ENCODE measurements at regions not wholly inside any gene's neighbourhood (a gene's known extent, or its start where the extent isn't known, plus 50 kb on each side); places are given as distances from the start of the nearest gene placed in this dataset.

GRCh38 chr20:21006611-21007010 lies 99.5 kb downstream of the LINC00237 start:
- DNase-seq (ENCODE audit: low spot score in 2 of 2): no peak
- Mint-ChIP-seq H3K27ac (no peak overlapping the region), H3K9me3 (no peaks in the 10 kb centered on the region), H3K36me3 (no peaks in the 10 kb centered on the region)
- no peak for ATAC-seq

DNA sequence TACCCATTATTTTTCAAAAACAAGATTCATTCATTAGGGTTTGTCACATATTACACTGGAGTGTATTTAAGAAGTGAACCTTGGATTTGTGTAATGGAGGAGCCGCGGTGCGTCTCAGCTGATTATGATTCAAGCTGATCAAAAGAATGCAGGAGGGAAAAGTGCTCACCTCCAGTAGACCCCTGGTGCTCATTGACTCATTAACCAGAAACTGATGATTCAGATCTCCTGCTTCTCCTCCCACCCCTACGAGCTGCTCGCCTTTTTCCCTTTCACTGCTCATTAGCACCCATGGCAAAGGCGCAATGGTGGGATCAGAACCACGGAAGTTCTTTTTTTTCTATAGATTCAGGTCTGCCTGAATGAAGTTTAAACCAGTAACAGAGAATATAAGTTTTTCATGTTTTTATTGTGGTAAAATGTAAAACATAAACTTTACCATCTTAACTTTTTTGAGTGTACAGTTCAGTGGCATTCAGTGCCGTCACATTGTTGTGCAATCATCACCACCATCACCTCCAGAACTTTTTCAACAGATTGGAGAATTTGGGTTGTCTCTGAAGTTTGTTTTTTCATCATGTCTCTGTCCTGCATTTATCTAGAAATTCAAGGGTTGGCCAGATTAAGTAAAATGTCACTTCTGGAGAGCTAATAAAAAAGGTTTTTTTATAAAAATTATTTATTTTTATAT lies 101.6 kb downstream of the LINC00237 start:
- ATAC-seq (no peak), DNase-seq (ENCODE audit: low spot score in 2 of 2) (no peak)
- no peaks in the 10 kb centered on the region for H3K36me3 Mint-ChIP-seq
- H3K27ac Mint-ChIP-seq: no peak overlapping the region
- no peaks in the 10 kb centered on the region for H3K9me3 Mint-ChIP-seq

- no peak for ATAC-seq
- Mint-ChIP-seq H3K36me3 (no peaks in the 10 kb centered on the region), H3K9me3 (no peaks in the 10 kb centered on the region), H3K27ac (no peak overlapping the region)
- DNase-seq (ENCODE audit: low spot score in 2 of 2): no peak
These were observed 102.3 kb downstream of the LINC00237 start for GRCh38 chr20:21003902-21004301.

DNA sequence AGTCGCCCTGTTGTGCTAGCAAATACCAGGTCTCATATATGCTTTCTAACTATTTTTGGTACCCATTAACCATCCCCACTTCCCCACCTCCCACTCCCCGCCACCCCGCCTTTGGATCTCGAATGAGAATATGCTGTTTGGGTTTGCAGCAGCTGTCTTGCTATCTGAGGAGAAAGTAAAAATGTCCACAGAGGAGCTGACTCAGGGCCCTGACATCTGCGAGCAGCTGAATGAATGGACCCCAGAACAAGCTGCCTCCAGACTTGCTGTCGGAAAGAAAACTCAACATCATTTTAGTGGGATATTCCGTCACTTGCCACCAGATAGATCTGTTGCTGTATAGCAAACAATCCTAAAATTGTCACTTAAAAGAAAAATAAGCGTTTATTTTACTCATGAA lies 103.7 kb downstream of the LINC00237 start:
- no peaks in the 10 kb centered on the region for H3K9me3 Mint-ChIP-seq
- ATAC-seq: no peak
- DNase-seq (ENCODE audit: low spot score in 2 of 2): no peak
- no peaks in the 10 kb centered on the region for H3K36me3 Mint-ChIP-seq
- H3K27ac Mint-ChIP-seq: no peak overlapping the region

GRCh38 chr20:20993372-20993771 lies 112.8 kb downstream of the LINC00237 start:
- H3K9me3 Mint-ChIP-seq: no peaks in the 10 kb centered on the region
- H3K36me3 Mint-ChIP-seq: no peaks in the 10 kb centered on the region
- DNase-seq (ENCODE audit: low spot score in 2 of 2) (no peak), ATAC-seq (no peak)
- no peak overlapping the region for H3K27ac Mint-ChIP-seq

GRCh38 chr20:20992686-20993360 lies 113.3 kb downstream of the LINC00237 start:
- Mint-ChIP-seq H3K9me3 (no peaks in the 10 kb centered on the region), H3K36me3 (no peaks in the 10 kb centered on the region), H3K27ac (no peak overlapping the region)
- no peak for ATAC-seq
- no peak for DNase-seq (ENCODE audit: low spot score in 2 of 2)

GRCh38 chr20:20992277-20992676 lies 113.9 kb downstream of the LINC00237 start:
- ATAC-seq: no peak
- no peaks in the 10 kb centered on the region for H3K36me3 Mint-ChIP-seq
- no peak for DNase-seq (ENCODE audit: low spot score in 2 of 2)
- no peaks in the 10 kb centered on the region for H3K9me3 Mint-ChIP-seq
- H3K27ac Mint-ChIP-seq: no peak overlapping the region

GRCh38 chr20:20989081-20989480 lies 117.1 kb downstream of the LINC00237 start:
- Mint-ChIP-seq H3K9me3 (no peaks in the 10 kb centered on the region), H3K36me3 (no peaks in the 10 kb centered on the region), H3K27ac (no peak overlapping the region)
- no peak for ATAC-seq
- DNase-seq (ENCODE audit: low spot score in 2 of 2): no peak

DNA sequence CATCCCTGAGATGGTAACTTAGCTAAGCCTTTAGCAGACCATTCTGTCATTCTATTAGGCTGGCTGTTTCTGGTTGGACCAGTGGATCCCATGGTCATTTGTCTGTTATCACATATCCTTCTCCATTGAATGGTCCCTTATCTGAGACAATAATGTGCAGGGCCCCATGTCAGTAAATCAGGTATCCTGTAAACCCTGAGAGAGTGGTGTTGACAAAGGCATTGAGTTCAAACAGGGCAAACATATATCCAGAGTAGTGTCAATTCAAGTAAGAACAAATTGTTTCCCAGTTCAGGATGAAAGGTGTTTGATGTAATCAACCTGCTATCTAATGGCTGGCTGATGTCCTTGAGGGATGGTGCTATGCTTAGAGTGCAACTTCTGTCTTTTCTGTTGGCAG lies 126.2 kb downstream of the LINC00237 start:
- H3K27ac Mint-ChIP-seq: no peak overlapping the region
- H3K36me3 Mint-ChIP-seq: no peaks in the 10 kb centered on the region
- no peak for DNase-seq (ENCODE audit: low spot score in 2 of 2)
- peaks cover 0 to 9% of the 10 kb centered on the region in 2 donors for H3K9me3 Mint-ChIP-seq
- no peak for ATAC-seq

- peaks cover 0 to 14% of the 10 kb centered on the region in 2 donors for H3K9me3 Mint-ChIP-seq
- no peak for ATAC-seq
- H3K36me3 Mint-ChIP-seq: no peaks in the 10 kb centered on the region
- no peak for DNase-seq (ENCODE audit: low spot score in 2 of 2)
- H3K27ac Mint-ChIP-seq: no peak overlapping the region
These were observed 128.4 kb downstream of the LINC00237 start for GRCh38 chr20:20977786-20978185.

- no peak for DNase-seq (ENCODE audit: low spot score in 2 of 2)
- H3K27ac Mint-ChIP-seq: no peak overlapping the region
- peaks cover 0 to 5% of the 10 kb centered on the region in 2 donors for H3K9me3 Mint-ChIP-seq
- no peak for ATAC-seq
- no peaks in the 10 kb centered on the region for H3K36me3 Mint-ChIP-seq
These were observed 133.7 kb downstream of the LINC00237 start for GRCh38 chr20:20972490-20972889.

DNA sequence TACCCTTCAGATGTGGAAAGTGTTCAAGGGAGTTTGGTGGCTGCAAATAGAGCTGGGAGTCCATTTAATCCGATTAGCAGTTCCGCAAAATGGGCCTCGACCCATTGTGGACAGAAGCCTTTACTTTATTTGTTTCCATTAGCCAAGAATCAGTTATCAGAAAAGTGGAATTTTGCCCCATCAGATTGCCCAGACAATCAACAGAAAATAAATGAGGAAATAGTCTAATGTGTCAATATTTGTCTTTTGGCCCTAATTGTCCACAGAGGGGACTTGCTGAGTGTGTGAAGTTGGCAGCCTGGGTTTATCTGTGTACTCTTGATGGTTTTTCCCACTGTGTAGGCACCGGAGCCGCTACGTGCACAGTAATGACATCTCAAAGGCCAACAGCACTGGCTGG lies 134.3 kb downstream of the LINC00237 start:
- Mint-ChIP-seq H3K27ac (no peak overlapping the region), H3K36me3 (no peaks in the 10 kb centered on the region), H3K9me3 (peaks cover 0 to 5% of the 10 kb centered on the region in 2 donors)
- ATAC-seq (no peak), DNase-seq (ENCODE audit: low spot score in 2 of 2) (no peak)

- no peak overlapping the region for H3K27ac Mint-ChIP-seq
- no peak for ATAC-seq
- H3K36me3 Mint-ChIP-seq: no peaks in the 10 kb centered on the region
- peaks cover 0 to 5% of the 10 kb centered on the region in 2 donors for H3K9me3 Mint-ChIP-seq
- no peak for DNase-seq (ENCODE audit: low spot score in 2 of 2)
These were observed 135.3 kb downstream of the LINC00237 start for GRCh38 chr20:20970841-20971240.

DNA sequence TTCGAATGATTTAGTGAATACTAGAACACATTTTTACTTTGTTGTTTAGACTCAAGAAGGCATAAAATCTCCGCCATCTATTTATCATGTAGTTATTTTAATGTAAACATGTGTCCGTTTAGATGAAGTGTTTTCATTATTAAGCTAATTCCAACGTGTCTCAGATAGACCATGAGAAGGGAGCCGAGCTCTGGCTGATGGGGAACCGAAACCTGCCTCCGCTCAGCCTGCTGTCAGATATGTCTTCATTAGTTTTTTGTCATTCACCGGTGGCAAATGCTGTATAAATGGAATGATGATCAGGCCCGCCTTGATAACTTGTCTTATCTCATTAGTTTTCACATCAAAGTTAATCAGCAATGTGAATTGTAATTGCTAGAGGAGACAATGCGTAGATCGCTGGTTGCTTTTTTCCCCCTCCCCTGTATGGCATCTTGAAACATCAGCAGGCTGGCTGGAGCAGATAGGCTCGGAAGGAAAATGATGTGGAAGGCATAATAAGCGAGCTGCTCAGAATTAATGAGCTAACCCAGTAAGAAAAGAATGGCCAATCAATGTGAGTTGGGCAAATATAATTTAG lies 136.4 kb downstream of the LINC00237 start:
- no peaks in the 10 kb centered on the region for H3K36me3 Mint-ChIP-seq
- no peak for ATAC-seq
- DNase-seq (ENCODE audit: low spot score in 2 of 2): no peak

DNA sequence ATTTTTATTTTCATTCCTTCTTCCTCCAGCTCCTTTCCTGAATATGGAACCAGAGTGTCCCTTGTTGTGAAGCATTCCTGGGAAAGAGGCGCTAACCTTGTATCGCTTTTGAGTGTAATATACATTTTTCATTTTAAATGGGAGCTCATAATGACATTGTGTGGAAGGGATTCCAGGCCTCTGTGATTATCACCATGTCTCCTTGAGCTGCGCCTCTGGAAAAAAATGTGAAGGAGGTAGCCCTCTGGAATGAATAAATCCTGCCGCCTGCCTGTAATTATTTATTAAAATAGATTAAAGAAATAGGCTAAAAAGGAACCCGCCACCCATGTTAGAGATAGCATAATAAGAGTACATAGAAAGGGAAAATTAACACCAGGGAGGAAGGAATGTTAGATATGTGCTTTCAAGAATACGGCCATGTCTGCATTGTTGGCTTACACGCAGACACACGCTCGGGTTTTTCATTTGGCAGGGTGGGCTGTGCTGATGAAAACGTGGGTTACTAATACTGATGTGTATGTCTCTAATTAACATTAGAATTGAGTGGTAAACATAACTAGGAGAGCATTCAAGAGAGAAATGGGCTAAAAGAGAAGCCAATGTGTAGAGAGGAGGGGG lies 138.5 kb downstream of the LINC00237 start:
- ATAC-seq (no peak), DNase-seq (ENCODE audit: low spot score in 2 of 2) (no peak)
- Mint-ChIP-seq H3K27ac (no peak overlapping the region), H3K9me3 (no peaks in the 10 kb centered on the region), H3K36me3 (no peaks in the 10 kb centered on the region)

More for the DNA sequence above, 136.4 kb downstream of the LINC00237 start:
- peaks cover 0 to 5% of the 10 kb centered on the region in 2 donors for H3K9me3 Mint-ChIP-seq
- no peak overlapping the region for H3K27ac Mint-ChIP-seq

DNA sequence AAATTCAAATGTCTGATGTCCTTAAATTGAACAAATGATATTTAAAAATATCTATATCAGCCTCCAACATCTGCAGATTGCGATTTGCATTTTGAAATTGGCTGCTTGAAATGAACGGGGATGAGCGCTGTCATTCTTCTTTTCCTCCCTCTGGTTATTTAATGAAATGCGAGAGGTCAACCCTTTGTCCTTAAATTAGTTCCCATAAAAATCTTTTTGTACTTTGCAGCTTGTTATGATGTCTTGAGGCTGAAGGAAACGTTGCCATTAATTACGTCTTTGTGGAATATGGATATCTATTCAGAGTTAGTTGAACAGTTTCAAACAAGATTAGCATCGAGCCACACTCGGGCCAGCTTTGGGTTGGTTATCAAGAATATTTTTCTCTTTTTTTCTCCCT lies 140.0 kb downstream of the LINC00237 start:
- Mint-ChIP-seq H3K27ac (no peak overlapping the region), H3K9me3 (peaks cover 0 to 5% of the 10 kb centered on the region in 2 donors), H3K36me3 (no peaks in the 10 kb centered on the region)
- no peak for ATAC-seq
- no peak for DNase-seq (ENCODE audit: low spot score in 2 of 2)

DNA sequence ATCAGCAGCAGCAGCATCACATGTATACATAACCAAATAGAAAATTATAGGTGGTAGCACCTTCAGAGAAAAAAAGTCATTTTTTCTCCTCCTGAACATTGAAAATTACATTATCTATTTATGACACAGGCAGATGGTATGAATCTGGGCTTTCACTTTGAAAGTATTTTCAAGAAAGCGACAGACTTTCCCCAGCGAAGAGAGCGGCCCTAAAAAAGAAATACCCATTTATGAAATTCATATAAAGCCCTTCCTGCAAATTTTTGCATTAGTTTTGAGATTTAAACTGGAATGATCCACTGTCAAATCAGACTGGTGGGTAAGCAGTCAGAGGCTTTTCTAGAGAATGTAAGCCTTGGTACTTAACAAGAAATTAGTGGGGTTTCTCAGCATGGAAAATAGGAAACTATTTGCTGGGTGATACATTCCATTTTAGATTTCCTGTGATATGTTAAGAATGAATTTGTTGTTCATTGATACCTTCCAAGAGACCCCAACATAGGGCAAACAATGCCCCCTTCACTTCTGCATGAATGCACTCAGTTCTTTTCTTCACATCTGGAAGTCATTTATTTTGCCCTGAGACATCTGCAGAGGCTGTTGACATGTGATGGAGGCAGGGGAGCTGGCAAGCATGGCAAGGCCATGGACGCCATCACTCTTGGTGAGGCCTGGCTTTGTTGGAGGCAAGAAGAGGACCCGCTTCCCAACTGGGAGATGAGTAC lies 147.0 kb downstream of the LINC00237 start:
- no peak for ATAC-seq
- DNase-seq (ENCODE audit: low spot score in 2 of 2): no peak
- no peaks in the 10 kb centered on the region for H3K36me3 Mint-ChIP-seq
- H3K27ac Mint-ChIP-seq: no peak overlapping the region
- H3K9me3 Mint-ChIP-seq: peaks cover 0 to 6% of the 10 kb centered on the region in 2 donors
